GM12801 (cell line): ENCODE measurements at regions not wholly inside any gene's neighbourhood (a gene's known extent, or its start where the extent isn't known, plus 50 kb on each side); places are given as distances from the start of the nearest gene placed in this dataset.

Experiments
- TF ChIP-seq, protein P1 (sequence below): IDR thresholded peaks from one replicate; pipeline ENCODE4 v1.5.1; 2011; ENCODE audit warnings: control low read depth; ENCODE audit not compliant: insufficient read length; ENCODE audit errors: extremely low read depth

DNA sequence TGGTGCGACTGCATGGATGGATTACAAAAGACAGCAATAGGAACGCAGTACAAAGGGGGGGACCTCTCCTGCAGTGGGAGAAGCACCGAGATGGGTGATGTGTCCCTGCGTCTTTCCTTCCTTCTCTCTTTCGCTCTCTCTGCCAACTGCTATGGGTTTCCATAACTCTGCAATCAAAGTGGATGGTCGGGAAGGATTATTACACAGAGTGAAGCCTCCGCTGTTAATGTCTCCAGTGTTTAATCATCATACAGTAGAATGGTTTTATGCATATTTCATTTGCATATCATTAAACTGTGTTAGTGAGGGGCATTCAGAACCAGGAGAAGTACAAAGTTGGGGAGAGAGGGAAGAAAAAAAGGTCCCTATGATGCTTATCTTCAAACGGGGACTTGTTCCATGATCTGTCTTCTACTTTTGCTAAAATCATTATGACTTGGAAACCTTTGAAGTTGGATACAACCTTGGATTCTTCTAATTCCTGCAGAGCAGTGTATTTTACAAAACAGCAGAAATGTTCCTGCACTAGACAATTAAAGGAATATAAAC is 255.9 kb upstream of the PMFBP1 start:
- TF ChIP-seq, protein P1, sequence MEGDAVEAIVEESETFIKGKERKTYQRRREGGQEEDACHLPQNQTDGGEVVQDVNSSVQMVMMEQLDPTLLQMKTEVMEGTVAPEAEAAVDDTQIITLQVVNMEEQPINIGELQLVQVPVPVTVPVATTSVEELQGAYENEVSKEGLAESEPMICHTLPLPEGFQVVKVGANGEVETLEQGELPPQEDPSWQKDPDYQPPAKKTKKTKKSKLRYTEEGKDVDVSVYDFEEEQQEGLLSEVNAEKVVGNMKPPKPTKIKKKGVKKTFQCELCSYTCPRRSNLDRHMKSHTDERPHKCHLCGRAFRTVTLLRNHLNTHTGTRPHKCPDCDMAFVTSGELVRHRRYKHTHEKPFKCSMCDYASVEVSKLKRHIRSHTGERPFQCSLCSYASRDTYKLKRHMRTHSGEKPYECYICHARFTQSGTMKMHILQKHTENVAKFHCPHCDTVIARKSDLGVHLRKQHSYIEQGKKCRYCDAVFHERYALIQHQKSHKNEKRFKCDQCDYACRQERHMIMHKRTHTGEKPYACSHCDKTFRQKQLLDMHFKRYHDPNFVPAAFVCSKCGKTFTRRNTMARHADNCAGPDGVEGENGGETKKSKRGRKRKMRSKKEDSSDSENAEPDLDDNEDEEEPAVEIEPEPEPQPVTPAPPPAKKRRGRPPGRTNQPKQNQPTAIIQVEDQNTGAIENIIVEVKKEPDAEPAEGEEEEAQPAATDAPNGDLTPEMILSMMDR: no peak

DNA sequence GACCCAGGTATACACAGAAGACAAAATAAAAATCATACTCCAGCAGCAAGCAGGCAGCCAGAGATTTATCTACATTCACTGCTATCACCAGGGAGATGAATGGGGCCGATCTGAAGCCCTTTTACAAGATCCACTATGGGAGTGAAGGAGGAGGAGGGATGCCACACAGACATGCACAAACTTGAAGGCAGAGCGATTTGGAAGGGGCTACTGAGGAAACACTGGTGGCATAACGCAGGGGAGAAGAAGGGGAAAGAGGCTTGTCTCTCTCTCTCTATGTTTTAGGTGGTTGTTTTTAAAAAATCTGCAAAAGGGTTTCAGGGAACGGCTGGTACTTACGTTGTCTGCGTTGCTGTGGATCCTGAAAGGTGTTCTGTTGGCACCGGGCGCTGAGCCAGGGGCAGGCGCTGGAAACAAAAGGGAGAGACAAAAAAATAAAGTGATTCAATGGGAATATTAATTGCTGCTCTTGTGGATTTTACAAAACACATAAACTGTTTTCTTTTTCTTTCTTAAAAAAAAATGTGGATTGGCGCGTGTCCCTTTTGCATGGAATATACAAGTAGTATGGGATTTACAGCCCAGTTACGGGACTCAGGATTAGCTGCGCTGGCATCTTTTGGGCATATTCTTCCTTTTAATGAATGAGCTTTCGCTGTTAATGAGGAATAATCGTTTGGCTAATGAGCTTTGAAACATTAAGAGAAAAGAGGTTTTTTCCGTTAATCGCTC is 255.3 kb upstream of the PMFBP1 start:
- TF ChIP-seq, protein P1: no peak

DNA sequence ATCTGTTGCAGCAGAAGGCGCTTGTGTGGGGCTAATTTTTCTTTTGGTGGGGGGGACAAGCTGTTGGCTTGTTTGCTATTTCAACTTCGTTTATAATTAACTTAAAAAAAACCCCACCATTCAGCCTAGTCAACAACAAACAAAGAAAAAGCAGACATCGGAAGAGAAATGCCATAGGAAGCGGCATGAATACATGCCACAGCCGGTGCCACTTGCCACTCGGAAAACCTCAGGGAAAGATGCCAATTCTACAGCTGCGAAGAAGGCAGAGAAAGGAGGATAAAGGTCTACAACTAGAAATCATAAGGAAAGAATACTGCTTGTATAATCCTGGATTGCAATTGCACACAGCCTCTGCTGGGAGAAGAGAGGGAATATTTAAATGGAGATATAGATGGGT is 254.4 kb upstream of the PMFBP1 start:
- TF ChIP-seq, protein P1: no peak

DNA sequence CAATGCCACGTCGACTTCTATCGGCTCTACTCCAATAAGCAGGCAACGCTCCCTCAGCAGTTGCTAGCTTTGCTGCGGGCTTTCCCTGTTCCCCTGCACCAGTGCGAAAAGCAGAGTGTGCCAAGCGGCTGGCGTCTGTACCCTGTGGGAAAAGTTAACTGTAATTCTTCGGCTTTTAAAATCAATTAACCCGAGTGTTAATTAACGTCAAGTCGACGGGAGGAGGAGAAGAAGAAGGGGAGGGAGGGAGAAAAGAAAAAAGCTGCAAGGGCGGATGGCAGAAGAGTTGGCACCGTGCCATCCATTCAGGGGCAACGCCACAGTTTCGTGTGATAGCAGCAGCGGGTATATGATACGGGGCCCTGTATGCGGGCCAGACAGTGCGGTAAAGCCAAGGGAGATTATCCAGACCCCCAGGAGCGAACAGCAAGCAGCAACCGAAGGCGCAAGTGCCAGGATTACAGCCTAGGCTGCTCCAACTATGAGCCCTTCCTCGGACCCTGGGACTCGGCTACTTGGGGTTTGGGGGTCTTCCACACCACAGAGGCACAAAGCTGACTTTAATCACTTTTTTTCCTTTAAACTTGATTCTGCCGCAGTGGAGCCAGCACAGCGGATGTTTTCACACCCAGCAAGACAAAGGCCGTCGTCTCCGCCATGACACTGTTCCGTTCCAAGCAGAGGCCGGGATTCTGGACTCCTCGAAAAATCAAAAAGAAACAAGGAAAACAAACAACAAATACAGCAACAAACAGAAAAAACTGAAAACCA is 253.8 kb upstream of the PMFBP1 start:
- TF ChIP-seq, protein P1: no peak

DNA sequence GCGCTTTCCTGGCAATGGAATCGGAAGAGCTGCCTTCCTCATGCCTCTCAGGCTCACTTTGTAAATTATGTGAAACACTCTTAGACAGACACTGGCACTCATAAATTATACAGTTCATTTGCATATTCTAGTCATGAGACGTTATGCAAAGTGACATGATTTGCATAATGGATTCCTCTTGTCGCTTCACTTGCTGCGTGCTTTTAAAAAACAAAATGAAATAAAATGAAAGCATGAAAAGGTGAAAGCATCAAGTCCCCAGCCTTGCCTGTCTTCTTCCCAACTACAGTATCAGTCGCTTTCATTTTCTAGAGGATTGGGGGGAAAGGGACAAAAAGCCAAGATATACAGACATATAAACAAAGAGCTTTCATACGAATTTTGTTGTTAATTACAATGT is 252.8 kb upstream of the PMFBP1 start:
- TF ChIP-seq, protein P1: no peak

DNA sequence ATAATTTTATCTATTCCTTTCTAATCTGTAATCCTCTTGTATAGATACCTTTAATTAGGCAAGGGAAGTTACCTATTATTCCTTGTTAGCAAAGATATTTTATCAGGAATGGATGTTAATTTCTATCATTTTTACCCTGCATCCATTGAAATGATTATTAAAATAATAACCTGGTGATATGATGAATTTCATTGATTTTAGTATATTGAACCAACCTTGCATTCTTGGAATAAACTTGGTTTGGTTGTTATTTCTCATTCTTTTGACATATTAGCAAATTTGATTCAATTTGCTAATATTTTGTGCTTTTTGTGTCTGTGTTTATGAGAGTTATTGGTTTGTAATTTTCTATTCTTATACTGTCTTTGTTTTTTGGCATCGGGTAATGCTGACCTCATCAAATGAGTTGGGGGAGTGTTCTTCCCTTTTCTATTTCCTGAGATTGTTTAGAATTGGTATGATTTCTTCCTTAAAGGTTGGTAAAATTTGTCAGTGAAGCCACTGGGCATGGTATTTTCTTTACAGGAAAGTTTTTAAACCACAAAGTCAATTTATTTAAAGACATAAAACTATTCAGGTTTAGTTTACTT is 250.4 kb upstream of the PMFBP1 start:
- TF ChIP-seq, protein P1: no peak

DNA sequence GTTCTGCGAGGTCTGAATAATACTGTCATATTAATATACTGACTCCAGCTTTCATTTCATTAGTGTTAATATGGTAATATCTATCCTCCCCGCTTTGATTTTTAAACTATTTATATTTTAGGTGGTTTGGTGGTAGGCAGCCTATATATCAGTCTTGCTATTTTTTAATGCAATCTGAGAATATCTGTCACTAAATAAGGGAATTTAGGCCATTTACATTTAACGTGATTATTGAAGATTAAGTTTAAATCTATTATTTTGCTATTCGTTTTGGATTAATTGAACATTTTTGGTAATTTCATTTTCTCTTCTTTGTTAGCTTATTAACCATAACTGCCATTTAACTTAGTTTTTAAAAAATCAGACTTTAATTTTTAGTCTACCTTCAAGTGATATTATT is 247.7 kb upstream of the PMFBP1 start:
- TF ChIP-seq, protein P1: no peak
